ENCODE measurements at regions not wholly inside any gene's neighbourhood (a gene's known extent, or its start where the extent isn't known, plus 50 kb on each side); places are given as distances from the start of the nearest gene placed in this dataset.

- TF ChIP-seq EP300 (IDR thresholded peaks at IDR 0.05): no peak
- no peak for TF ChIP-seq POLR2A (IDR thresholded peaks at IDR 0.05)
- no peak for TF ChIP-seq CTCF (IDR thresholded peaks at IDR 0.05)
- TF ChIP-seq POLR2AphosphoS5 (IDR thresholded peaks at IDR 0.05): no peak
Measured at GRCh38 chr3:154745122-154745521, 315.1 kb upstream of the GPR149 start.
